DOHH2 (cell line): ENCODE measurements at regions not wholly inside any gene's neighbourhood (a gene's known extent, or its start where the extent isn't known, plus 50 kb on each side); places are given as distances from the start of the nearest gene placed in this dataset.

Source experiments
- H3F3A ChIP-seq: fragments of 200-600 bp; sonication (generic), shearing (Covaris generic); 2 replicates; pipeline ENCODE4 v1.6.0; 2016; ENCODE audit warnings: antibody characterized with exemption, mild to moderate bottlenecking; ENCODE audit not compliant: control insufficient read depth, insufficient read depth
- H3K27ac ChIP-seq: fragments of 200-600 bp; sonication (generic); 2 replicates; pipeline ENCODE4 v1.5.1; 2014; ENCODE audit warnings: low read depth, mild to moderate bottlenecking, low read length, moderate library complexity
- H3K27me3 ChIP-seq: fragments of 200-600 bp; sonication (generic); 2 replicates; pipeline ENCODE4 v1.6.1; 2014; ENCODE audit warnings: mild to moderate bottlenecking, low read length, mixed read lengths; ENCODE audit not compliant: control insufficient read depth
- H3K36me3 ChIP-seq: fragments of 200-600 bp; sonication (generic); 2 replicates; pipeline ENCODE4 v1.6.1; 2014; ENCODE audit warnings: mild to moderate bottlenecking, low read length, moderate library complexity, mixed read lengths; ENCODE audit not compliant: control insufficient read depth
- H3K4me1 ChIP-seq: fragments of 200-600 bp; sonication (generic); 2 replicates; pipeline ENCODE4 v1.6.1; 2014; ENCODE audit warnings: mild to moderate bottlenecking, low read length, mixed read lengths; ENCODE audit not compliant: control insufficient read depth
- H3K4me2 ChIP-seq: fragments of 200-600 bp; sonication (generic); 2 replicates; pipeline ENCODE4 v1.6.0; 2014; ENCODE audit warnings: mild to moderate bottlenecking, low read length, moderate library complexity
- H3K4me3 ChIP-seq: fragments of 200-600 bp; sonication (generic); 2 replicates; pipeline ENCODE4 v1.5.1; 2014; ENCODE audit warnings: mild to moderate bottlenecking, low read length, mixed read lengths
- H3K79me2 ChIP-seq: fragments of 200-600 bp; sonication (generic); 2 replicates; pipeline ENCODE4 v1.6.1; 2014; ENCODE audit warnings: mild to moderate bottlenecking, low read length, mixed read lengths; ENCODE audit not compliant: control insufficient read depth
- H3K9me2 ChIP-seq: fragments of 200-600 bp; sonication (generic); replicated peaks from 2 replicates; pipeline ENCODE4 v1.6.1; 2014; ENCODE audit warnings: mild to moderate bottlenecking, low read length, mixed read lengths; ENCODE audit not compliant: control insufficient read depth
- H3K9me3 ChIP-seq: fragments of 200-600 bp; sonication (generic); 2 replicates; pipeline ENCODE4 v1.6.1; 2014; ENCODE audit warnings: antibody characterized with exemption, low read length, mixed read lengths; ENCODE audit not compliant: control insufficient read depth, insufficient read depth
- H4K20me1 ChIP-seq: fragments of 200-600 bp; sonication (generic); 2 replicates; pipeline ENCODE4 v1.6.0; 2014; ENCODE audit warnings: low read depth, mild to moderate bottlenecking, antibody characterized with exemption, low read length, moderate library complexity; ENCODE audit not compliant: control insufficient read depth, insufficient read depth
- CTCF ChIP-seq: fragments of 200-600 bp; sonication (generic); IDR thresholded peaks from one replicate; pipeline ENCODE4 v1.5.1; 2014; ENCODE audit warnings: antibody characterized with exemption, mild to moderate bottlenecking, low read depth, low read length; ENCODE audit not compliant: poor library complexity, severe bottlenecking
- EZH2phosphoT487 ChIP-seq: fragments of 200-600 bp; sonication (generic); IDR thresholded peaks from 2 replicates; pipeline ENCODE4 v1.6.1; 2017; ENCODE audit warnings: borderline replicate concordance, mild to moderate bottlenecking, antibody characterized with exemption, low read length, moderate library complexity, mixed read lengths

- Histone ChIP-seq H3K4me3 (no peak overlapping the region), H3K9me2 (no peaks in the 10 kb centered on the region; the same call in 1 of the 2 replicates), H3K9me3 (no peaks in the 10 kb centered on the region), H3K36me3 (no peaks in the 10 kb centered on the region), H4K20me1 (no peaks in the 10 kb centered on the region), H3K4me2 (no peak overlapping the region), H3K27ac (no peak overlapping the region), H3K4me1 (no peaks in the 10 kb centered on the region), H3K27me3 (no peaks in the 10 kb centered on the region), H3F3A (no peaks in the 10 kb centered on the region), H3K79me2 (no peaks in the 10 kb centered on the region)
- TF ChIP-seq CTCF (no peak), EZH2phosphoT487 (no peak)
These were observed 1215.9 kb downstream of the UQCRFS1 start for GRCh38 chr19:27997069-27997468.

GRCh38 chr19:27993619-27994570, 1219.1 kb downstream of the UQCRFS1 start:
- Histone ChIP-seq H3K4me3 (no peak overlapping the region), H3K4me2 (no peak overlapping the region), H3F3A (no peaks in the 10 kb centered on the region), H3K9me2 (no peaks in the 10 kb centered on the region; the same call in 1 of the 2 replicates), H4K20me1 (no peaks in the 10 kb centered on the region), H3K27me3 (no peaks in the 10 kb centered on the region), H3K4me1 (no peaks in the 10 kb centered on the region), H3K27ac (no peak overlapping the region), H3K36me3 (no peaks in the 10 kb centered on the region), H3K9me3 (no peaks in the 10 kb centered on the region), H3K79me2 (no peaks in the 10 kb centered on the region)
- no peak for TF ChIP-seq EZH2phosphoT487
- TF ChIP-seq CTCF = no peak

- Histone ChIP-seq H3K4me3 (no peak overlapping the region), H3K36me3 (no peaks in the 10 kb centered on the region), H3K9me2 (no peaks in the 10 kb centered on the region), H3F3A (no peaks in the 10 kb centered on the region), H3K4me2 (no peak overlapping the region), H3K27me3 (no peaks in the 10 kb centered on the region), H3K79me2 (no peaks in the 10 kb centered on the region), H3K4me1 (no peaks in the 10 kb centered on the region), H3K9me3 (no peaks in the 10 kb centered on the region), H4K20me1 (no peaks in the 10 kb centered on the region), H3K27ac (no peak overlapping the region)
- TF ChIP-seq EZH2phosphoT487 = no peak
- TF ChIP-seq CTCF = no peak
These were observed 1226.7 kb downstream of the UQCRFS1 start for GRCh38 chr19:27986299-27986698.
